ENCODE measurements at regions not wholly inside any gene's neighbourhood (a gene's known extent, or its start where the extent isn't known, plus 50 kb on each side); places are given as distances from the start of the nearest gene placed in this dataset.

GRCh38 chr13:110010404-110011138 is 224.2 kb upstream of the IRS2 start:
- TF ChIP-seq TCF7L2 (IDR thresholded peaks at IDR 0.05; ENCODE audit: low read depth, low read length): no peak
- TF ChIP-seq REST (IDR thresholded peaks at IDR 0.05; ENCODE audit: insufficient read depth in 1 of 2, low read depth in 2 of 2, low read length in 1 of 2): no peak
- TF ChIP-seq SIN3A (IDR thresholded peaks at IDR 0.05; ENCODE audit: borderline replicate concordance, insufficient read depth, low read depth, low read length): no peak
- no peak for TF ChIP-seq POLR2AphosphoS5 (IDR thresholded peaks at IDR 0.05; ENCODE audit: low read depth, low read length)
- no peak for TF ChIP-seq CTCF (IDR thresholded peaks at IDR 0.05)
- Histone ChIP-seq H3K9me3 (ENCODE audit: control insufficient read depth, insufficient read depth, low read depth, low read length) (no peaks in the 10 kb centered on the region), H3K27me3 (ENCODE audit: control insufficient read depth, insufficient read depth, low read length) (no peaks in the 10 kb centered on the region), H3K4me1 (ENCODE audit: control insufficient read depth, insufficient read depth, low read length) (no peaks in the 10 kb centered on the region), H3K36me3 (ENCODE audit: control insufficient read depth, insufficient read depth, low read length) (no peaks in the 10 kb centered on the region), H3K27ac (ENCODE audit: low read length) (no peak overlapping the region), H3K4me3 (ENCODE audit: low read depth in 2 of 2, low read length in 2 of 2) (no peak overlapping the region)
- in situ Hi-C loops (cut with HindIII; ENCODE audit: low pct_unique_long_range_greater_than_20kb, low sequenced_read_pairs): no loop called here
- intact Hi-C loops (cut with micrococcal nuclease; ENCODE audit: unreplicated experiment): no loop called here
- ATAC-seq (no peak), DNase-seq (ENCODE audit: low read depth, low spot score) (no peak)
- ChIA-PET POLR2A (no interaction called here), CTCF (no interaction called here)
- BruUV-seq (replicated peaks): no TSS peak

GRCh38 chr13:110008816-110009215 is 222.4 kb upstream of the IRS2 start:
- Histone ChIP-seq H3K4me1 (ENCODE audit: control insufficient read depth, insufficient read depth, low read length) (no peaks in the 10 kb centered on the region), H3K9me3 (ENCODE audit: control insufficient read depth, insufficient read depth, low read depth, low read length) (no peaks in the 10 kb centered on the region), H3K27ac (ENCODE audit: low read length) (no peak overlapping the region), H3K27me3 (ENCODE audit: control insufficient read depth, insufficient read depth, low read length) (no peaks in the 10 kb centered on the region), H3K4me3 (ENCODE audit: low read depth in 2 of 2, low read length in 2 of 2) (no peak overlapping the region), H3K36me3 (ENCODE audit: control insufficient read depth, insufficient read depth, low read length) (no peaks in the 10 kb centered on the region)
- ChIA-PET POLR2A (no interaction called here), CTCF (interaction anchor here (0.6 kb wide), 1 partner anchor 1532 kb away, joined by 8 read pairs; no protein-coding TSS in a partner anchor)
- TF ChIP-seq TCF7L2 (IDR thresholded peaks at IDR 0.05; ENCODE audit: low read depth, low read length) (no peak), POLR2AphosphoS5 (IDR thresholded peaks at IDR 0.05; ENCODE audit: low read depth, low read length) (no peak), CTCF (IDR thresholded peaks at IDR 0.05) (no peak), REST (IDR thresholded peaks at IDR 0.05; ENCODE audit: insufficient read depth in 1 of 2, low read depth in 2 of 2, low read length in 1 of 2) (no peak)
- DNase-seq (ENCODE audit: low read depth, low spot score): no peak
- no TSS peak for BruUV-seq (replicated peaks)
- in situ Hi-C loops (cut with HindIII; ENCODE audit: low pct_unique_long_range_greater_than_20kb, low sequenced_read_pairs): no loop called here
- no peak for ATAC-seq
- intact Hi-C loops (cut with micrococcal nuclease; ENCODE audit: unreplicated experiment): no loop called here
